ENCODE measurements at regions not wholly inside any gene's neighbourhood (a gene's known extent, or its start where the extent isn't known, plus 50 kb on each side); places are given as distances from the start of the nearest gene placed in this dataset.
"Not testable (repeated sequence)": the region's sequence is repeated elsewhere in the genome, so short reads cannot be mapped to it uniquely, and the experiment has no call there.

GRCh38 chr2:226115102-226115831, 684.4 kb downstream of the IRS1 start:
- DNase-seq, result no peak
- intact Hi-C loops (cut with DNase I), result no loop called here

DNA sequence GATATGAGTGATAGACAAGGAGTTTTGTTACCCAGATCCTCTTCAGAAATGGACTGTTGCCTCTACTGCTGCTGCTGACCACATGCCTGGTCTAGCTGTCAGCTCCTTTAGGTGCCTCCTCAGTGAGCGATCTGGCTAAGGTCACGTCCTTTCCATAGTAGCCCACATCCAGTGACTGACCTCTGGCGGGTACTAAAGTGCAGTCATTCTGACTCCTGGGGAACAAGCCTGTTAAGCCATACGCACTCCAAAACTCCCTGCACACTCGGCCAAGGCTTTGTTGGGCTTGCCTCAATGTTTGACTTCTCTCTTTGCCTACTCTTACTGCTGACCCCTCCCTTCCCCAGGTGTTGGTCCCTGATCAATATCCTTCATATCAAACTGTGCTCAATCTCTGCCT, 685.2 kb downstream of the IRS1 start:
- intact Hi-C loops (cut with DNase I), result no loop called here
- DNase-seq, result no peak

DNA sequence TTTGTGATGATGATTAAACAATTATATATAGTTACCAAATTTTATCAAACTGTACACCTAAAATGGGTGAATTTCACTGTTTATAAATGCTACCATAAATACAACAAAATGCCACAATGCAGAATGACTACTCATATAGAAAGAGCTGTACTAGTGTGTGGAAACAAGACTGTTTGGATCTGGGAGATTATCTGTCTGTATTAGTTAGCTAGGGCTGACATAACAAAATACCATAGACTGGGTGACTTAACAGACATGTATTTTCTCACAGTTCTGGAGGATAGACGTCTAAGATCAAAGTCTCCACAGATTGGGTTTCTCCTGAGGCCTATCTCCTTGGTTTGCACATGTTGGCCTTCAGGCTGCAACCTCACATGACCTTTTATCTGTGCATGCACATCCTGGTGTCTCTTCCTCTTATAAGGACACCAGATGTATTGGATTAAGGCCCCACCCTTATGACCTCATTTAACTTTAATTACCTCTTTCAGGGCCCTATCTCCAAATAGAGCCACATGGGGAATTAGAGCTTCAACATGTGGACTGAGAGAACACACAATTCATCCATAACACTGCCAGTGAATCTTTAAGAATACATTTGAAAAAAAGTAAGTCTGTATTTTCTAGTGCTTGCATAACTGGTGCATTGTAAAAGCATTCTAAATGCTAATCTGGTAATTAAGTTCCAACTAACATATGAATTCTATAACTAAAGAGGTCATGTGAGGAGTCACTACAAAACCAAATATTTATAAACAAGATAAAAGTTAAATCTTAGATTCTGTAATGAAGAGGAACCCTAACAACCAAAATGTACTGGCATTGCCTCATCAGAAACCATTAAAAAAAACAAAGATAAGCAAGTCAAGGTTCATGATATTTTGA, 699.6 kb downstream of the NYAP2 start:
- intact Hi-C loops (cut with DNase I), result no loop called here
- DNase-seq, result no peak

- DNase-seq, result no peak
- intact Hi-C loops (cut with DNase I), result no loop called here
These were observed 695.5 kb downstream of the NYAP2 start for GRCh38 chr2:226095058-226095457.

DNA sequence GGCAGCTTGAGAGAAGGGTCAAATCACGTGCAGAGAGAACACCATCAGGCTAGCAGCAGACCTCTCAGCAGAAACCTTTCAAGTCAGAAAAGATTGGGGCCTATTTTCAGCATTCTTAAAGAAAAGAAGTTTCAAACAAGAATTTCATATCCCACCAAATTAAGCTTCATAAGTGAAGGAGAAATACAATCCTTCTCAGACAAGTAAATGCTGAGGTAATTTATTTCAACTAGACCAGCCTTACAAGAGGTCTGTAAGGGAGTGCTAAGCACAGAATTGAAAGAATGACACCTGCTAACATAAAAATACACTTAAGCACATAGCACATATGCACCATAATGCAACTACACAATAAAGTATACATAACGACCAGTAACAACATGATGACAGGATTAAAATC, 693.9 kb downstream of the NYAP2 start:
- intact Hi-C loops (cut with DNase I), result no loop called here

DNA sequence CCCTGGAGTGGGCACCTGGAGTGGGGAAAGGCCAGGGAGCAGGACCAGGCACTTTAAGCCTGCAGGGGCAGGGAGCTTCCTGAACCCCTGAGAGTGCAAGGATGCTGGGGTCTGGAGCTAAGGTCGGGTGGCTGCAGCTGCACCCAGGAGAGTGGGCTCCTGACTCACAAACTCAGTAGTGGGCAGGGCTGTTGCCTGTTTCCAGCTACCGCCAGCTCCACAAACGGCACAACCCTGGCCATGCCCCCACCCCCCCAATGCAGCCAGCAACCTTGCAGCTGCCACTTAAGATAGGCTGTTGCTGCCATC, 688.8 kb downstream of the NYAP2 start:
- intact Hi-C loops (cut with DNase I), result no loop called here
- DNase-seq, result no peak

More for the DNA sequence above, 693.9 kb downstream of the NYAP2 start:
- DNase-seq, result no peak

DNA sequence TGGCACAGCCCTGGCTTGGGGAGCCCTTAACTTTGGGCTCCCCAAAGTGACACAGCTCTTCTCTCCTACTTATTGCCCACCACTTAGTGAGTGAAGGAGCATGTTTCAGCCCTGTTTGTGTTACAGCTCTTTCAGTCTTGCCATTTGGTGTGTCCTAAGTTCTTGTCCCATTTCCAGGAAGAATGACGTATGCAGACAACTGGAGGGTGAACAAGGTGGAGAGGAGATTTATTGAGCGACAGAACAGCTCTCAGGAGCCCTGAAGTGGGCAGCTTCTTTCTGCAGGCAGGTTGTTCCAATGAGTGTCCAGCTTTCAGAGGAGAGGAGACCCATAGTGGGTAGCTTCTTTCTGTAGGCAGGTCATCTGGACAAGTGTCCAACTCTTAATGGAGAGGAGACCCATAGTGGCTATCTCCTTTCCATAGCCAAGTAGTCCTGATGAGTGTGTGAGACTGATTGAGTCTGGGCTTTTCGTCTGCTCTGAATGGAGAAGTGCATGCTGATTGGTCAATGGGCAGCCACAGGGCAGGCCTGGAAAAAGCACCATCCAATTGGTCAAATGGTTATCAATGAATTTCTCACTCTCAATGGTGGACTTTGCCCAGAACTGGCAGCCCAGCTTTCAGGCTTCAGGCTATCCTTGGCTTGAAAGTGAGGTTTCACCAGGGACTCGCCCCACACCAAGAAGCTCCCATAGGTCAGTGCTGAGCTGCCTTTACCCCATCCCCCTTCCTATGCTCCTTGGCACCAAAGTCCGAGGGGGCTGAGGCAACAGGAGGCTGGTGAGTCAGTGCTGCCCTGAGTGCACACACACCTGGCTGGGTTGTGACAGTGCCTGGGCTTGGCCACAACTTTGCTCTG, 688.2 kb downstream of the NYAP2 start:
- intact Hi-C loops (cut with DNase I), result no loop called here
- no peak for DNase-seq

GRCh38 chr2:226087051-226087450, 687.5 kb downstream of the NYAP2 start:
- intact Hi-C loops (cut with DNase I), result no loop called here
- no peak for DNase-seq

- intact Hi-C loops (cut with DNase I), result no loop called here
- no peak for DNase-seq
These were observed 686.7 kb downstream of the NYAP2 start for GRCh38 chr2:226086190-226086589.

DNA sequence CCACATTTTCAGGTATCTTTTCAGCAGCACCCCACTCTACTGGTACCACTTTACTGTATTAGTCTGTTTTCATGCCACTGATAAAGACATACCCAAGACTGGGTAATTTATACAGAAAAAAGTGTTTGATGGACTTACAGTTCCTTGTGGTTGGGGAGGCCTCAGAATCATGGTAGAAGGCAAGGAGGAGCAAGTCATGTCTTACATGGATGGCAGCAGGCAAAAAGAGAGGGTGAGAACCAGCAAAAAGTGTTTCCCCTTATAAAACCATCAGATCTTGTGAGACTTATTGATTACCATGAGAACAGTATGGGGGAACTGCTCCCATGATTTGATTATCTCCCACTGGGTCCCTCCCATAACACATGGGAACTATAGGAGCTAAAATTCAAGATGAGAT, 685.9 kb downstream of the NYAP2 start:
- intact Hi-C loops (cut with DNase I); DNase-seq: not testable (repeated sequence)

- no peak for DNase-seq
- intact Hi-C loops (cut with DNase I), result no loop called here
These were observed 680.8 kb downstream of the NYAP2 start for GRCh38 chr2:226080334-226080733.

GRCh38 chr2:226079671-226080181, 680.2 kb downstream of the NYAP2 start:
- no peak for DNase-seq
- intact Hi-C loops (cut with DNase I), result no loop called here

DNA sequence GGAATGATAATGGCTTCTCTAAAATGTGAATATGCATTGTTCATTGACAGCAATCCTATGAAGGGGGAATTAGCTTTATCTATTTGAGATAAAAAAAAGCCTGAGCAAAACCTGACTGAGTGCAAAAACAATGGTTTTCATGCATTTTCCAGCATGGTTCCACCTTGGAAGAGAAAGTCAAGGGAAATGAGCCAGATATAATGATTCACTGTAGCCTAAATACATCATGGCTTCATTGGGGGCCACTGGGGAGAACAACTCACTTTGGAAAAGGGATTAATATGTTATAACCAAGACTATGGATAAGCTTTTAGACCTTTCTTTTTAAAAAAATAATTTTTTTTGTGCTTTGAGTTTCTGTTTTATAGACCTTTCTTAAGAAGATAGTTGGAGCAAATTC, 679.7 kb downstream of the NYAP2 start:
- intact Hi-C loops (cut with DNase I), result no loop called here
- DNase-seq, result no peak

GRCh38 chr2:226078666-226079065, 679.2 kb downstream of the NYAP2 start:
- intact Hi-C loops (cut with DNase I), result no loop called here
- no peak for DNase-seq

GRCh38 chr2:226077841-226078240, 678.3 kb downstream of the NYAP2 start:
- DNase-seq, result no peak
- intact Hi-C loops (cut with DNase I), result no loop called here

DNA sequence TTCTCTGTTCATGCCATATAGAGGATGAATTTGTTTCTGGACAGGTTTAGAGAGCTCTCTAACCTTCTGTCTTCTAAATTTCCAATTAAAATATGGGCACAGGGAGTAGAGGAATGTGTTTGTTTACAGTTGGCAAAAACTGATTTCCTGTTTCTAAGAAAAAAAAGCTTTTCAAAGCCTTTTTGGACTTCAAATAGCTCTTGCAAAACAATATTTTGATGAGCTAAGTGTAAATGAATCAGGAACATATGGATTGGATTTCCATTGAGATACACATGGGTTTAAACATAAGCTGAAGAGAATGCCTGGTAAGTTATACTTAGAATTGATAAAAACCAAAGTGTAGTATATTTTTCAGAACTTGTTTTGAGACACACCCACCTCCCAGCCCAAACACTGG, 677.5 kb downstream of the NYAP2 start:
- no peak for DNase-seq
- intact Hi-C loops (cut with DNase I), result no loop called here

DNA sequence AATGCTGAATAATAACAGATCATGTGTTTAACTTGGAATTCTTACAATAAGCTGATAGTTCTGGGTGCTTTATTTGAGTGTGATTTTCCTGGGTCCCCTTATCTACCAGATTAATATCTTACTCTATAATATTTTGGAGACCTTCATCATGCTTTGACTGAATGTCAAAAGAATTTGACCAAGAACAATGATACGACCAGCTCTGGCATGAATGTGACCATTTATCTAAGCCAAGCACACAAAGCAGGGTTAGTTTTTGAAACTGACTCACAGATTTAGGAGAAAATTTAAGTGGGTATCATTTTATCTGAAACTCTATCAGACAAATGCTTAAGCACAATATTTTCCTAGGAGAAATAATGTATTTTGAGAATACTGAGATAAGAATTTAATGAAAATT, 677.0 kb downstream of the NYAP2 start:
- intact Hi-C loops (cut with DNase I), result no loop called here
- no peak for DNase-seq

DNA sequence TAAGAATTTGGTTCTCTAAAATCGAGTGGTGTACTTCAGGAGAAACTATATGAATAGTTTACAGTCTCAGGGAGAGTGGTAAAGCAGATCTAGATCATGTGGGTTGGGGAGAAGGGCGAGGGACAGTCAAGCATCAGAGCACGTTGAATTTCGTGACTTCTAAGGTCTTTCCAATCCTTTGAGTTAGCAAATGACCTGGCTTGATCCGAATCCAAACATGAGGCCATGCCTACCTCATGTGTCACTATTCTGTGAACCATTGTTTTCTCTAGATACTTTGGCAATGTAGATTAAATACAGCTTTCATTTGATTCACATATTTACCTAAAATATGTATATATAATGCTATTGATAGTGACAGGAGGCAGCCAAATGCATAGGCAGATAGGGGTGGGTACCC, 674.9 kb downstream of the NYAP2 start:
- intact Hi-C loops (cut with DNase I), result no loop called here
- DNase-seq, result no peak

DNA sequence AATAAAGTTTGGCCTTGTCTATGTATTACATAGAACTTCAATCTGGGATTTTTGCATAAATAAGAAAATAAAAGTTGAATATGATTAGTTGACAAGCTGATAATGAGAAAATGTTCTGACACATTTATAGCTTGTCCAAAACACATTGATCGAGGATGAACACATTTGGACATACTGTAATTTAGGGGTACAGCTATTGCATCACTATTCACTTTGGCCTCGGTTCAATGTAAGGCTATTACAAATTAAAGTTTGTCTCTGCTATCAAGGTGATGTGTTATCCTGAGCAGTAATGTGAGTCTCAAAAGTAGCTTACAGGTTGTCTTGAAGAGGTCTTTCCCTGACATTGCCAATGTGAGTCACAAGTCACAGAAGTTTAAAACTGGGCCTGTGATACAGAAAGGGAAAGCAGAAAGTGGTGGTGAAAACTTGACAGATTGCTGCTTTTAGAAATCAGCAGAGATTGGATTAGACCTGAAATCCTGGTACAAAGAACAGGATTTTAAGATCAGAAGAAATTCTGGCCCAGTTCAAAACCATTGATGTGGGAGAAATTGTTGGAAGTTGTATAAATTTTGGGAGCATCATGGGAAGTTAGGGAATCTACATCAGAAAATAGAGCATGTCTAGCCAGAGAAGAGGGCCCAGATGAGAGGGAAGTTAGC, 674.1 kb downstream of the NYAP2 start:
- intact Hi-C loops (cut with DNase I), result no loop called here

More for the DNA sequence above, 674.1 kb downstream of the NYAP2 start:
- DNase-seq, result no peak

Measured in head of caudate nucleus (tissue), 42 donors.